DOHH2 (cell line): ENCODE measurements at regions not wholly inside any gene's neighbourhood (a gene's known extent, or its start where the extent isn't known, plus 50 kb on each side); places are given as distances from the start of the nearest gene placed in this dataset.

ENCODE experiments used
- CTCF ChIP-seq: fragments of 200-600 bp; sonication (generic); IDR thresholded peaks from one replicate; pipeline ENCODE4 v1.5.1; 2014; ENCODE audit warnings: antibody characterized with exemption, mild to moderate bottlenecking, low read depth, low read length; ENCODE audit not compliant: poor library complexity, severe bottlenecking
- EZH2phosphoT487 ChIP-seq: fragments of 200-600 bp; sonication (generic); IDR thresholded peaks from 2 replicates; pipeline ENCODE4 v1.6.1; 2017; ENCODE audit warnings: borderline replicate concordance, mild to moderate bottlenecking, antibody characterized with exemption, low read length, moderate library complexity, mixed read lengths

GRCh38 chr6:146990821-146991798 is 213.1 kb upstream of the STXBP5 start:
- TF ChIP-seq CTCF, result no peak
- TF ChIP-seq EZH2phosphoT487, result no peak
